ENCODE measurements at regions not wholly inside any gene's neighbourhood (a gene's known extent, or its start where the extent isn't known, plus 50 kb on each side); places are given as distances from the start of the nearest gene placed in this dataset.
"Not testable (repeated sequence)": the region's sequence is repeated elsewhere in the genome, so short reads cannot be mapped to it uniquely, and the experiment has no call there.

DNA sequence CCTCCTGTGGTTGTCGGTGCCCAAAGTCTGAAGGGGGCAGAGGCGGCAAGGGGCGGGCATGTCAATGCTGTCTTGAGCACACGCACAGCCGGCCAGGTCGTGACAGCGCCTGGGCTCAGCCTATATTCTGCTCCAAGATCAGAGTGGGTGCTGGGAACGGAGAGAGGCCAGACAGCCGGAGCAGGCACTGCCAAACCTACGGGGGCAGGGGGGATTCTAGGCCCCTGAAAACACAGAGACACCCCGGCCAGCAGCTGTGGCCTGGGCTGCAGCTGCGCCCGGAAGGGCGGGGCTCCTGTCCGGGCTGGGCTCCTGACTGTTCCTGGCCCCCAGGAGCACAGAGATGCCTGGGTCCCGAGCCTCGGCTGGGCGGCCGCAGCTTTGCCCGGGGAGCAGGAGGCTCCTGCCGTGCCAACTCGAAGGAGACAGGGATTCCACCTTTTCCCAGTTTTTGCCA, 2662.9 kb upstream of the PCDH20 start:
- Histone ChIP-seq H2AFZ (ENCODE audit: low read depth, low read length) (no peak overlapping the region), H3K36me3 (ENCODE audit: control insufficient read depth in 2 of 2, extremely low read depth in 1 of 2, insufficient read depth in 2 of 2, low read length in 2 of 2) (no peaks in the 10 kb centered on the region), H3K27me3 (ENCODE audit: control insufficient read depth in 2 of 2, insufficient read depth in 2 of 2, low read length in 2 of 2) (no peaks in the 10 kb centered on the region), H3K9me3 (replicated peaks; ENCODE audit: control insufficient read depth, insufficient read depth, low read length) (no peaks in the 10 kb centered on the region), H3K4me2 (ENCODE audit: insufficient read depth, low read length) (no peak overlapping the region), H3K4me3 (replicated peaks in 1 of 3; ENCODE audit: insufficient read depth in 1 of 3, low read depth in 1 of 3, low read length in 3 of 3) (no peak overlapping the region), H3K27ac (ENCODE audit: insufficient read depth, low read depth, low read length) (no peak overlapping the region), H3K4me1 (ENCODE audit: control insufficient read depth, extremely low read depth, insufficient read depth, low read length) (no peaks in the 10 kb centered on the region), H3K79me2 (ENCODE audit: control insufficient read depth, insufficient read depth, low read length) (no peaks in the 10 kb centered on the region), H3K9me1 (replicated peaks; ENCODE audit: control insufficient read depth, extremely low read depth, insufficient read depth, low read length) (no peaks in the 10 kb centered on the region), H3K9ac (replicated peaks; ENCODE audit: extremely low read depth, insufficient read depth, low read length) (no peak overlapping the region), H4K20me1 (replicated peaks; ENCODE audit: control insufficient read depth, extremely low read depth, insufficient read depth, low read length) (no peaks in the 10 kb centered on the region)
- FAIRE-seq: no peak
- no peak for TF ChIP-seq JUN (IDR thresholded peaks at IDR 0.05; ENCODE audit: borderline replicate concordance, insufficient read depth, insufficient read length, low read depth)
- no TSS peak for BruUV-seq (replicated peaks)
- intact Hi-C loops (cut with micrococcal nuclease): no loop called here
- no peak for DNase-seq (ENCODE audit: low read depth, low spot score)
- dilution Hi-C loops (cut with MboI; ENCODE audit: extremely low pct_ligation_motif_present, low sequenced_read_pairs): no loop called here
- POLR2A ChIA-PET: no interaction called here
- CTCF ChIA-PET: no interaction called here

DNA sequence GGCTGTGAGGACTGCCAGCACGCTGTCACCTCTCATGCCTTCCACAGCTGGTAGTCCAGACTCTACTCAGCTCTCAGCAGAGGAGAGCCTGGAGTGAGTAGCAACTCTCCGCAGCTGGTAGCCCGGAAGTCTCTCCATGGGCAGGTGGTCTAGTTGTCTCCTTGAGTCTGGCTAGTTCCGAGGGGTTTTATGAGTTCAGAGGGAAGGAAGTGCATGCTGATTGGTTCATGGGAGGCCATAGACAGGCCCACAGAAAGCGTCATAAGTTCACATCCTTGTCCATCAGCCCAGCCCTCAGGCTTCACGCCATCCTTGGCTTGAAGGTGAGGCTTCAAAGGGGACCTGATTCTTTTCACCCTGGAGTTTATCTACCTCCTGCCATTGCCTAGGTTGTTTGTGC, 2662.4 kb upstream of the PCDH20 start:
- dilution Hi-C loops (cut with MboI; ENCODE audit: extremely low pct_ligation_motif_present, low sequenced_read_pairs): no loop called here
- no peak for DNase-seq (ENCODE audit: low read depth, low spot score)
- POLR2A ChIA-PET: no interaction called here
- H3K4me2 ChIP-seq (ENCODE audit: insufficient read depth, low read length): no peak overlapping the region
- H3K9me1 ChIP-seq (replicated peaks; ENCODE audit: control insufficient read depth, extremely low read depth, insufficient read depth, low read length): no peaks in the 10 kb centered on the region
- H3K79me2 ChIP-seq (ENCODE audit: control insufficient read depth, insufficient read depth, low read length): no peaks in the 10 kb centered on the region
- BruUV-seq (replicated peaks): no TSS peak
- TF ChIP-seq, protein P1, sequence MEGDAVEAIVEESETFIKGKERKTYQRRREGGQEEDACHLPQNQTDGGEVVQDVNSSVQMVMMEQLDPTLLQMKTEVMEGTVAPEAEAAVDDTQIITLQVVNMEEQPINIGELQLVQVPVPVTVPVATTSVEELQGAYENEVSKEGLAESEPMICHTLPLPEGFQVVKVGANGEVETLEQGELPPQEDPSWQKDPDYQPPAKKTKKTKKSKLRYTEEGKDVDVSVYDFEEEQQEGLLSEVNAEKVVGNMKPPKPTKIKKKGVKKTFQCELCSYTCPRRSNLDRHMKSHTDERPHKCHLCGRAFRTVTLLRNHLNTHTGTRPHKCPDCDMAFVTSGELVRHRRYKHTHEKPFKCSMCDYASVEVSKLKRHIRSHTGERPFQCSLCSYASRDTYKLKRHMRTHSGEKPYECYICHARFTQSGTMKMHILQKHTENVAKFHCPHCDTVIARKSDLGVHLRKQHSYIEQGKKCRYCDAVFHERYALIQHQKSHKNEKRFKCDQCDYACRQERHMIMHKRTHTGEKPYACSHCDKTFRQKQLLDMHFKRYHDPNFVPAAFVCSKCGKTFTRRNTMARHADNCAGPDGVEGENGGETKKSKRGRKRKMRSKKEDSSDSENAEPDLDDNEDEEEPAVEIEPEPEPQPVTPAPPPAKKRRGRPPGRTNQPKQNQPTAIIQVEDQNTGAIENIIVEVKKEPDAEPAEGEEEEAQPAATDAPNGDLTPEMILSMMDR (IDR thresholded peaks at IDR 0.05; ENCODE audit: extremely low read depth in 1 of 2, insufficient read depth in 1 of 2, low read depth in 1 of 2, low read length in 2 of 2): no peak
- TF ChIP-seq, protein P2, sequence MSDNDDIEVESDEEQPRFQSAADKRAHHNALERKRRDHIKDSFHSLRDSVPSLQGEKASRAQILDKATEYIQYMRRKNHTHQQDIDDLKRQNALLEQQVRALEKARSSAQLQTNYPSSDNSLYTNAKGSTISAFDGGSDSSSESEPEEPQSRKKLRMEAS (IDR thresholded peaks at IDR 0.05; ENCODE audit: insufficient read depth, insufficient read length): no peak
- TF ChIP-seq FOS (IDR thresholded peaks at IDR 0.05; ENCODE audit: borderline replicate concordance, insufficient read depth, low read length): no peak
- TF ChIP-seq POLR2AphosphoS5 (IDR thresholded peaks at IDR 0.05; ENCODE audit: insufficient read depth, low read depth, low read length): no peak
- no peak for TF ChIP-seq MYC (IDR thresholded peaks at IDR 0.05; ENCODE audit: low read depth, low read length)
- TF ChIP-seq EZH2 (IDR thresholded peaks at IDR 0.05; ENCODE audit: borderline replicate concordance, low read depth, low read length, severe bottlenecking): no peak
- TF ChIP-seq POLR2A (IDR thresholded peaks at IDR 0.05; ENCODE audit: low read depth, low read length): no peak
- no peak for TF ChIP-seq JUN (IDR thresholded peaks at IDR 0.05; ENCODE audit: borderline replicate concordance, insufficient read depth, insufficient read length, low read depth)
- TF ChIP-seq GATA2 (IDR thresholded peaks at IDR 0.05; ENCODE audit: insufficient read depth, insufficient read length, low read depth, low read length): no peak
- H3K27me3 ChIP-seq (ENCODE audit: control insufficient read depth in 2 of 2, insufficient read depth in 2 of 2, low read length in 2 of 2): no peaks in the 10 kb centered on the region
- H3K9ac ChIP-seq (replicated peaks; ENCODE audit: extremely low read depth, insufficient read depth, low read length): no peak overlapping the region
- no peak overlapping the region for H2AFZ ChIP-seq (ENCODE audit: low read depth, low read length)
- CTCF ChIA-PET: no interaction called here
- no peak for FAIRE-seq
- no peak overlapping the region for H3K4me3 ChIP-seq (replicated peaks in 1 of 3; ENCODE audit: insufficient read depth in 1 of 3, low read depth in 1 of 3, low read length in 3 of 3)
- H3K36me3 ChIP-seq (ENCODE audit: control insufficient read depth in 2 of 2, extremely low read depth in 1 of 2, insufficient read depth in 2 of 2, low read length in 2 of 2): no peaks in the 10 kb centered on the region
- H4K20me1 ChIP-seq (replicated peaks; ENCODE audit: control insufficient read depth, extremely low read depth, insufficient read depth, low read length): no peaks in the 10 kb centered on the region
- no peaks in the 10 kb centered on the region for H3K9me3 ChIP-seq (replicated peaks; ENCODE audit: control insufficient read depth, insufficient read depth, low read length)
- H3K4me1 ChIP-seq (ENCODE audit: control insufficient read depth, extremely low read depth, insufficient read depth, low read length): no peaks in the 10 kb centered on the region
- H3K27ac ChIP-seq (ENCODE audit: insufficient read depth, low read depth, low read length): no peak overlapping the region
- intact Hi-C loops (cut with micrococcal nuclease): no loop called here

DNA sequence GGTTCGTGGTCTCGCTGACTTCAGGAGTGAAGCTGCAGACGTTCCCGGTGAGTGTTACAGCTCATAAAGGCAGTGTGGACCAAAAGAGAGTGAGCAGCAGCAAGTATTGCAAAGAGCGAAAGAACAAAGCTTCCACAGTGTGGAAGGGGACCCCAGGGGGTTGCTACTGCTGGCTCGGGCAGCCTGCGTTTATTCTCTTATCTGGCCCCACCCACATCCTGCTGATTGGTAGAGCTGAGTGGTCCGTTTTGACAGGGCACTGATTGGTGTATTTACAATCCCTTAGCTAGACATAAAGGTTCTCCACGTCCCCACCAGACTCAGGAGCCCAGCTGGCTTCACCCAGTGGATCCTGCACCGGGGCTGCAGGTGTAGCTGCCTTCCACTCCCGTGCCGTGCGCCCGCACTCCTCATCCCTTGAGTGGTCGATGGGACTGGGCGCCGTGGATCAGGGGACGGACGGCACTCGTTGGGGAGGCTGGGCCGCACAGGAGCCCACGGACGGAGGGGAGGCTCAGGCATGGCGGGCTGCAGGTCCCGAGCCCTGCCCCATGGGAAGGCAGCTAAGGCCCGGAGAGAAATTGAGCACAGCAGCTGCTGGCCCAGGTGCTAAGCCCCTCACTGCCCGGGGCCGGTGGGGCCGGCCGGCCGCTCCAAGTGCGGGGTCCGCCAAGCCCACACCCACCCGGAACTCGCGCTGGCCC, 2661.6 kb upstream of the PCDH20 start:
- CTCF ChIA-PET; H3K27ac ChIP-seq (ENCODE audit: insufficient read depth, low read depth, low read length); H4K20me1 ChIP-seq (replicated peaks; ENCODE audit: control insufficient read depth, extremely low read depth, insufficient read depth, low read length); DNase-seq (ENCODE audit: low read depth, low spot score); BruUV-seq (replicated peaks); H3K27me3 ChIP-seq (ENCODE audit: control insufficient read depth in 2 of 2, insufficient read depth in 2 of 2, low read length in 2 of 2); FAIRE-seq; H3K9me1 ChIP-seq (replicated peaks; ENCODE audit: control insufficient read depth, extremely low read depth, insufficient read depth, low read length); dilution Hi-C loops (cut with MboI; ENCODE audit: extremely low pct_ligation_motif_present, low sequenced_read_pairs); H3K4me2 ChIP-seq (ENCODE audit: insufficient read depth, low read length); H2AFZ ChIP-seq (ENCODE audit: low read depth, low read length); H3K9ac ChIP-seq (replicated peaks; ENCODE audit: extremely low read depth, insufficient read depth, low read length); H3K9me3 ChIP-seq (replicated peaks; ENCODE audit: control insufficient read depth, insufficient read depth, low read length); POLR2A ChIA-PET; H3K36me3 ChIP-seq (ENCODE audit: control insufficient read depth in 2 of 2, extremely low read depth in 1 of 2, insufficient read depth in 2 of 2, low read length in 2 of 2); intact Hi-C loops (cut with micrococcal nuclease); H3K4me1 ChIP-seq (ENCODE audit: control insufficient read depth, extremely low read depth, insufficient read depth, low read length); H3K79me2 ChIP-seq (ENCODE audit: control insufficient read depth, insufficient read depth, low read length); H3K4me3 ChIP-seq (replicated peaks in 1 of 3; ENCODE audit: insufficient read depth in 1 of 3, low read depth in 1 of 3, low read length in 3 of 3): not testable (repeated sequence)

All from endothelial cell of umbilical vein (primary cell).